ENCODE measurements at regions not wholly inside any gene's neighbourhood (a gene's known extent, or its start where the extent isn't known, plus 50 kb on each side); places are given as distances from the start of the nearest gene placed in this dataset.
"Not testable (repeated sequence)": the region's sequence is repeated elsewhere in the genome, so short reads cannot be mapped to it uniquely, and the experiment has no call there.

DNA sequence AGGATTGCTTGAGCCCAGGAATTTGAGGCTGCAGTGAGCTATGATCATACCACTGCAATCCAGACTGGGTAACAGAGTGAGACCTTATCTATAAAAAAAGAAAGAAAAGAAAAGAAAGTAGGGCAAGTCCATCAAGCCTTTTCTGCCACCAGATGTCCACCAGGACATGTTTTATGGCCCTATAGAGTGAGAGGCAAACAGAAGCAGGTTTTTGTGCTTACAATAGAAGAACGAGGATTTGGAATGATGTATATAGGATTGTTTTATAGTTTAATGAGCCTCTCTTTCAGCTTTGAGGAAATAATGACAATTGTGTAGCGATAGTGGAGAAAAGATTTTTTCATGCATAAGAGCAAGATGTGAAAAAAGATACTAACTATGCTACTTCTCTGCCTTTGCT, 480.5 kb downstream of the KLF12 start:
- DNase-seq (ENCODE audit: low spot score), result no peak
- TF ChIP-seq EZH2phosphoT487 (IDR thresholded peaks at IDR 0.05; ENCODE audit: low read depth, severe bottlenecking, unreplicated experiment) (no peak), EZH2 (IDR thresholded peaks at IDR 0.05; ENCODE audit: borderline replicate concordance) (no peak), CTCF (IDR thresholded peaks at IDR 0.05; ENCODE audit: poor library complexity) (no peak)
- H3K4me2 ChIP-seq, result no peak overlapping the region
- no peak overlapping the region for H3K27ac ChIP-seq
- H3K79me2 ChIP-seq, result no peaks in the 10 kb centered on the region
- 75% methylated on average over 2 of the region's 2 CpGs for WGBS (ENCODE audit: low lambda C conversion rate, missing lambda C conversion rate)
- H3K4me3 ChIP-seq, result no peak overlapping the region
- H4K20me1 ChIP-seq (ENCODE audit: insufficient read depth, poor library complexity, severe bottlenecking), result no peaks in the 10 kb centered on the region
- no peaks in the 10 kb centered on the region for H3K9me3 ChIP-seq (ENCODE audit: low read depth)
- no peak overlapping the region for H2AFZ ChIP-seq
- H3K4me1 ChIP-seq (ENCODE audit: insufficient read depth), result no peaks in the 10 kb centered on the region
- no peaks in the 10 kb centered on the region for H3K36me3 ChIP-seq (replicated peaks; ENCODE audit: insufficient read depth, low read depth)
- H3K9me2 ChIP-seq (replicated peaks; ENCODE audit: insufficient read depth), result no peaks in the 10 kb centered on the region
- no peaks in the 10 kb centered on the region for H3K27me3 ChIP-seq

GRCh38 chr13:73647417-73647816, 486.8 kb downstream of the KLF12 start:
- H2AFZ ChIP-seq, result no peak overlapping the region
- no peaks in the 10 kb centered on the region for H4K20me1 ChIP-seq (ENCODE audit: insufficient read depth, poor library complexity, severe bottlenecking)
- H3K4me3 ChIP-seq, result no peak overlapping the region
- H3K36me3 ChIP-seq (replicated peaks; ENCODE audit: insufficient read depth, low read depth), result no peaks in the 10 kb centered on the region
- H3K4me2 ChIP-seq, result no peak overlapping the region
- H3K9me3 ChIP-seq (ENCODE audit: low read depth), result no peaks in the 10 kb centered on the region
- no peak for DNase-seq (ENCODE audit: low spot score)
- H3K9me2 ChIP-seq (replicated peaks; ENCODE audit: insufficient read depth), result no peaks in the 10 kb centered on the region
- WGBS (ENCODE audit: low lambda C conversion rate, missing lambda C conversion rate), result 91% methylated on average over 4 of the region's 4 CpGs
- H3K4me1 ChIP-seq (ENCODE audit: insufficient read depth), result no peaks in the 10 kb centered on the region
- no peak overlapping the region for H3K27ac ChIP-seq
- no peak for TF ChIP-seq CTCF (IDR thresholded peaks at IDR 0.05; ENCODE audit: poor library complexity)
- no peak for TF ChIP-seq EZH2phosphoT487 (IDR thresholded peaks at IDR 0.05; ENCODE audit: low read depth, severe bottlenecking, unreplicated experiment)
- no peak for TF ChIP-seq EZH2 (IDR thresholded peaks at IDR 0.05; ENCODE audit: borderline replicate concordance)
- H3K27me3 ChIP-seq, result no peaks in the 10 kb centered on the region
- no peaks in the 10 kb centered on the region for H3K79me2 ChIP-seq

GRCh38 chr13:73640476-73641179, 493.6 kb downstream of the KLF12 start:
- H2AFZ ChIP-seq; DNase-seq (ENCODE audit: low spot score); H3K9me2 ChIP-seq (replicated peaks; ENCODE audit: insufficient read depth); H3K79me2 ChIP-seq; H3K9me3 ChIP-seq (ENCODE audit: low read depth); H3K4me3 ChIP-seq; H3K4me1 ChIP-seq (ENCODE audit: insufficient read depth); H3K27ac ChIP-seq; H3K4me2 ChIP-seq; H4K20me1 ChIP-seq (ENCODE audit: insufficient read depth, poor library complexity, severe bottlenecking); H3K36me3 ChIP-seq (replicated peaks; ENCODE audit: insufficient read depth, low read depth); H3K27me3 ChIP-seq: not testable (repeated sequence)
- WGBS (ENCODE audit: low lambda C conversion rate, missing lambda C conversion rate), result 90% methylated on average over 22 of the region's 30 CpGs

- WGBS (ENCODE audit: low lambda C conversion rate, missing lambda C conversion rate), result 78% methylated on average over 5 of the region's 5 CpGs
- no peaks in the 10 kb centered on the region for H3K36me3 ChIP-seq (replicated peaks; ENCODE audit: insufficient read depth, low read depth)
- TF ChIP-seq CTCF (IDR thresholded peaks at IDR 0.05; ENCODE audit: poor library complexity) (no peak), EZH2phosphoT487 (IDR thresholded peaks at IDR 0.05; ENCODE audit: low read depth, severe bottlenecking, unreplicated experiment) (no peak), EZH2 (IDR thresholded peaks at IDR 0.05; ENCODE audit: borderline replicate concordance) (no peak)
- no peaks in the 10 kb centered on the region for H4K20me1 ChIP-seq (ENCODE audit: insufficient read depth, poor library complexity, severe bottlenecking)
- no peaks in the 10 kb centered on the region for H3K79me2 ChIP-seq
- H3K9me2 ChIP-seq (replicated peaks; ENCODE audit: insufficient read depth), result no peaks in the 10 kb centered on the region
- no peaks in the 10 kb centered on the region for H3K27me3 ChIP-seq
- no peak overlapping the region for H2AFZ ChIP-seq
- no peak for DNase-seq (ENCODE audit: low spot score)
- no peak overlapping the region for H3K4me2 ChIP-seq
- no peak overlapping the region for H3K4me3 ChIP-seq
- H3K27ac ChIP-seq, result no peak overlapping the region
- H3K9me3 ChIP-seq (ENCODE audit: low read depth), result no peaks in the 10 kb centered on the region
- H3K4me1 ChIP-seq (ENCODE audit: insufficient read depth), result peaks cover 4% of the 10 kb centered on the region
Observed at GRCh38 chr13:73635166-73635787, 498.9 kb downstream of the KLF12 start.

Data from hepatocyte (in vitro differentiated cells).